ENCODE measurements at regions not wholly inside any gene's neighbourhood (a gene's known extent, or its start where the extent isn't known, plus 50 kb on each side); places are given as distances from the start of the nearest gene placed in this dataset.

- H3K27ac ChIP-seq = peak overlapping the region; percentile 89
- DNase-seq = no peak
- H3K4me3 ChIP-seq (ENCODE audit: low read depth, low read length) = no peak overlapping the region
- H3K36me3 ChIP-seq = no peaks in the 10 kb centered on the region
- no peaks in the 10 kb centered on the region for H3K27me3 ChIP-seq (ENCODE audit: insufficient read depth, low read depth, severe bottlenecking)
- TF ChIP-seq, protein P1, sequence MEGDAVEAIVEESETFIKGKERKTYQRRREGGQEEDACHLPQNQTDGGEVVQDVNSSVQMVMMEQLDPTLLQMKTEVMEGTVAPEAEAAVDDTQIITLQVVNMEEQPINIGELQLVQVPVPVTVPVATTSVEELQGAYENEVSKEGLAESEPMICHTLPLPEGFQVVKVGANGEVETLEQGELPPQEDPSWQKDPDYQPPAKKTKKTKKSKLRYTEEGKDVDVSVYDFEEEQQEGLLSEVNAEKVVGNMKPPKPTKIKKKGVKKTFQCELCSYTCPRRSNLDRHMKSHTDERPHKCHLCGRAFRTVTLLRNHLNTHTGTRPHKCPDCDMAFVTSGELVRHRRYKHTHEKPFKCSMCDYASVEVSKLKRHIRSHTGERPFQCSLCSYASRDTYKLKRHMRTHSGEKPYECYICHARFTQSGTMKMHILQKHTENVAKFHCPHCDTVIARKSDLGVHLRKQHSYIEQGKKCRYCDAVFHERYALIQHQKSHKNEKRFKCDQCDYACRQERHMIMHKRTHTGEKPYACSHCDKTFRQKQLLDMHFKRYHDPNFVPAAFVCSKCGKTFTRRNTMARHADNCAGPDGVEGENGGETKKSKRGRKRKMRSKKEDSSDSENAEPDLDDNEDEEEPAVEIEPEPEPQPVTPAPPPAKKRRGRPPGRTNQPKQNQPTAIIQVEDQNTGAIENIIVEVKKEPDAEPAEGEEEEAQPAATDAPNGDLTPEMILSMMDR (IDR thresholded peaks at IDR 0.05; ENCODE audit: low read depth, low read length) = no peak
- H3K9me3 ChIP-seq (ENCODE audit: severe bottlenecking) = no peaks in the 10 kb centered on the region
These were observed 65.9 kb upstream of the KLF13 start for GRCh38 chr15:31260646-31261265.

DNA sequence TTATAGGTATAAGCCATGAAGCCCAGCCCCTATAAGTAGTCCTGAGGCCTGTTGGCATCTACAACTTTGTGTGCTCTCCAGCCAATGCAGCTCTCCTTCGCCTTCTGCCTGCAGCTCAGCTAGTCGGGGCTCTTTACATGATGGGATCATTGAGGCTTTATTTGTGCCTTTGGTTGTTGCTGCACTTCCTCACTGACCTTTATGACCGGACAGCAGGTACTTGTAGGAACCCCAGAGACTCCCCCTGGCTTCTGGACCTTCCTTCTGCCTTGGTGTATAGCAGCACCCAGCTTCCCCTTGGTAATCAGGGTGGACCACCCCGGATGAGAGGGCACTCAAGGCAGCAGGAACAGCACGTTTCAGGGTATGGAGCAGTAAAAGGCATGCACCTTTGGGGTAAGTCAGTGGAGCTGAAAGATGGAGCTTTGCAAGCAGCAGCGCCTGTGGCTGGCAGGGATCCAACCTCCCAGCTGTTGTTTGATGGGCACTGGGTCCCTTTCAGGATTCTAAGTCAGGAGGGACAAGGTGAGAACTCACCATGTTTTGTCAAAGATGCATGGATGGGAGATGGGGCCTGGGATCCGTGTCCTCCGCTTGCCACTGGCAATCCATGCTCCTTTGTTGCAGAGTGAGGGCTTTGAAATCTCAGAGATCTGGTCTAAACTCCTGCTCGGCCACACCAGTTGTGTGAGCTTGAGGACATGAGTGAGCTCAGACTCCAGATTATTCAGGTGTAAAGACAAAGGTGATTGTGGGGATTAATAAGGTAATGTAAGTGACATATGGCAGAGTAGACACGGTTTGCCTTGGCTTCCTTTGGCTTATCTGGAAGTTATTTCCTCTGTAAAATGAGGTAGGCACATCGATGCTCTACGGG lies 65.1 kb upstream of the KLF13 start:
- H3K27ac ChIP-seq = peak overlapping the region; percentile 89
- H3K4me3 ChIP-seq (ENCODE audit: low read depth, low read length) = no peak overlapping the region
- no peaks in the 10 kb centered on the region for H3K9me3 ChIP-seq (ENCODE audit: severe bottlenecking)
- no peaks in the 10 kb centered on the region for H3K36me3 ChIP-seq
- TF ChIP-seq, protein P1 (IDR thresholded peaks at IDR 0.05; ENCODE audit: low read depth, low read length) = no peak
- DNase-seq = peak; percentile 69
- H3K27me3 ChIP-seq (ENCODE audit: insufficient read depth, low read depth, severe bottlenecking) = no peaks in the 10 kb centered on the region

GRCh38 chr15:31262143-31262530 lies 64.5 kb upstream of the KLF13 start:
- H3K36me3 ChIP-seq = no peaks in the 10 kb centered on the region
- no peaks in the 10 kb centered on the region for H3K9me3 ChIP-seq (ENCODE audit: severe bottlenecking)
- TF ChIP-seq, protein P1 (IDR thresholded peaks at IDR 0.05; ENCODE audit: low read depth, low read length) = no peak
- DNase-seq = no peak
- H3K27ac ChIP-seq = peak overlapping the region; percentile 89
- H3K4me3 ChIP-seq (ENCODE audit: low read depth, low read length) = no peak overlapping the region
- H3K27me3 ChIP-seq (ENCODE audit: insufficient read depth, low read depth, severe bottlenecking) = no peaks in the 10 kb centered on the region

GRCh38 chr15:31262901-31263671 lies 63.5 kb upstream of the KLF13 start:
- Histone ChIP-seq H3K27me3 (ENCODE audit: insufficient read depth, low read depth, severe bottlenecking) (no peaks in the 10 kb centered on the region), H3K9me3 (ENCODE audit: severe bottlenecking) (no peaks in the 10 kb centered on the region), H3K36me3 (no peaks in the 10 kb centered on the region), H3K4me3 (ENCODE audit: low read depth, low read length) (no peak overlapping the region), H3K27ac (peak overlapping the region; percentile 89)
- TF ChIP-seq, protein P1 (IDR thresholded peaks at IDR 0.05; ENCODE audit: low read depth, low read length) = no peak
- no peak for DNase-seq

DNA sequence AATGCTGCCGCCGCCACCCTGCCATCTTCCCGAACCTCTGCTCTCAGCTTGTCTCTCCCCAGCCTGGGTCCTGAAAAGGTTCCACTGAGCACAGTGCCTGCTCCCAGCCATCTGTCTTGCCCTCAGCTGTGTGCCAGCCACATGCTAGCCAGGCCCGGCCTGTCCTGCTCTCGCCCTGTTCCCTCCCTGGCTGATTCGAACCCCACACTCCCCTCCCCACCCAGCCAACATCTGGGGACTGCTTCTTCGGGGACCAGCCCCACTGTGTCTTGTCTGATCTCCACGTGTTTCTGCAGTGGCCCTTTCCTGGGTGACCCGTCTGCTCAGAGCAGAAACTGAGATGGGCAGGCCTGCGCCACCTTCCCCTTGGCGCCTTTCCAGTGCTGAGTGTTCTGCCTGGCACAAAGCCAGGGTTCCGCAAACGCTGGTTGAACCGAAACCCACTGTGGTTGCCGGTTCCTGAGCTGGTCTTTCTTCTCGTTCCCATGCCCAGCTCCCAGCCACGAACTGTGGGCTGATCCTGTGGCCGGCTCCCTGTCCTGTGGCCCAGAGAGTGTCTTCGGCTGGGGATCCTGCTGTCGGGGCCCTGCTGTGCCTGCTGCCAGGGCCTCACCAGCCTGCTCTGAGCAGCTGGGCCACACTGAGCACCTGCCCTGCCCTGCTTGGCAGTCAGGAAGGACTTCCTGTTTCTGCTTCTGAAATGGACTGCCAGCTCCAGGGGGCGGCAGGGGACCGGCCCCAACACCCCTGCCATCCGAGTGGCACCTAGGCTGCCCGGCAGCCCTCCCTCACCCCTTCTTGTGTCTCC lies 62.7 kb upstream of the KLF13 start:
- TF ChIP-seq, protein P1 (IDR thresholded peaks at IDR 0.05; ENCODE audit: low read depth, low read length) = no peak
- H3K9me3 ChIP-seq (ENCODE audit: severe bottlenecking) = no peaks in the 10 kb centered on the region
- H3K36me3 ChIP-seq = no peaks in the 10 kb centered on the region
- no peak for DNase-seq
- H3K4me3 ChIP-seq (ENCODE audit: low read depth, low read length) = no peak overlapping the region
- peak overlapping the region; percentile 89; the same call in 1 of the 2 replicates for H3K27ac ChIP-seq
- no peaks in the 10 kb centered on the region for H3K27me3 ChIP-seq (ENCODE audit: insufficient read depth, low read depth, severe bottlenecking)

Measured in WERI-Rb-1 (cell line).